ENCODE measurements at regions not wholly inside any gene's neighbourhood (a gene's known extent, or its start where the extent isn't known, plus 50 kb on each side); places are given as distances from the start of the nearest gene placed in this dataset.

DNA sequence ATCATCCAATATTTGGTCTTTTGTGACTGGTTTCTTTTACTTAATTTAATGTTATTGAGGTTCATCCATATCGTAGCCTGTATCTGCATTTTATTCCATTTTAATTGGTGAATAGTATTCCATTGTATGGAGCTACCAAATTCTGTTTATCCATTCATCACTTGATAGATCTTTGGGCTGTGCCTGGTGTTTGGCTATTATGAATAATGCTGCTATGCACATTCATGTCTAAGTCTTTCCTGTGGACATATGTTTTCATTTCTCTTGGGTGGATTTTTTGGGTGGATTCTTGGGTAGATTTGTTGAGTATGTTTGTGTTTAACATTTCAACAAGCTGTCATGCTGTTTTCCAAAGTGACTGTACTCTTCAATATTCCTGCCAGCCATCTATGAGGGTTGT is 52.5 kb upstream of the NEDD4L start:
- Histone ChIP-seq H4K91ac (ENCODE audit: low read length) (no peak overlapping the region), H2AK5ac (ENCODE audit: low read length, severe bottlenecking) (no peak overlapping the region), H2BK15ac (ENCODE audit: low read depth, poor library complexity, severe bottlenecking) (no peak overlapping the region), H2BK5ac (ENCODE audit: low read depth, low read length, poor library complexity, severe bottlenecking) (no peak overlapping the region), H3K4me2 (ENCODE audit: low read length, poor library complexity, severe bottlenecking) (no peak overlapping the region), H3K4me1 (ENCODE audit: control insufficient read depth, insufficient read depth, low read depth, low read length) (no peaks in the 10 kb centered on the region), H3K27me3 (ENCODE audit: control insufficient read depth in 1 of 2, insufficient read depth in 1 of 2, low read length in 2 of 2) (peaks cover 7 to 9% of the 10 kb centered on the region in 2 experiments), H3K18ac (ENCODE audit: low read depth in 1 of 2, low read length in 2 of 2) (no peak overlapping the region), H2BK12ac (ENCODE audit: low read length in 2 of 2) (no peak overlapping the region), H3K14ac (ENCODE audit: low read length in 2 of 2) (no peak overlapping the region), H3K79me1 (replicated peaks; ENCODE audit: low read length, poor library complexity, severe bottlenecking) (no peaks in the 10 kb centered on the region), H2BK120ac (ENCODE audit: low read depth, low read length) (no peak overlapping the region), H4K8ac (ENCODE audit: low read length) (no peak overlapping the region), H3K36me3 (ENCODE audit: control insufficient read depth in 1 of 2, insufficient read depth in 2 of 2, low read depth in 1 of 2, low read length in 2 of 2) (no peaks in the 10 kb centered on the region), H3K9me3 (ENCODE audit: control insufficient read depth, low read length) (peaks cover 5% of the 10 kb centered on the region), H2AFZ (ENCODE audit: low read depth, low read length) (no peak overlapping the region), H3K4me3 (ENCODE audit: insufficient read depth in 1 of 2, low read depth in 1 of 2, low read length in 2 of 2) (no peak overlapping the region), H3K4ac (ENCODE audit: low read depth in 1 of 2, low read length in 2 of 2) (no peak overlapping the region), H3K9ac (ENCODE audit: low read length) (no peak overlapping the region), H3K27ac (ENCODE audit: low read length, poor library complexity, severe bottlenecking) (no peak overlapping the region), H3K23ac (ENCODE audit: low read length in 2 of 2) (no peak overlapping the region)
- DNase-seq, result no peak
- whole genome bisulfite sequencing, result no CpG with 5 or more reads among the region's 1 CpG

DNA sequence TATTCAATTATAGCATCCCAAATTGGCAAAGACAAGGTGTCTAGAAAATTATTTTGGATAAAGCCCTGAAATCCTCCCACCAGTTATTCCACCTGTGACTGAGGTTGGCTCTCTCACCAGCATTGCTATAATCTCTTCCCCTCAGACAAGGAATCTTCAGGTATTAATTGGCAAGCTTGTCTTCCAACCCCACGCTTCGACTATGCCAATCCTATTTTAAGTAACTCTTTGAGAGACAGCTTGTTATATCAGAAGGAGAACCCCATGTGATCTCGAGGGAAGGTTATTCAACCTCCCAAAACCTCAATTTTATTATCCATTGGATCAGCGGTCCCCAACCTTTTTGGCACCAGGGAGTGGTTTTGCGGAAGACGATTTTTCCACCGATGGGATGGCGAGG is 54.5 kb upstream of the NEDD4L start:
- no peaks in the 10 kb centered on the region for H3K4me1 ChIP-seq (ENCODE audit: control insufficient read depth, insufficient read depth, low read depth, low read length)
- H3K23ac ChIP-seq (ENCODE audit: low read length in 2 of 2), result no peak overlapping the region
- WGBS, result 75% methylated on average over 7 of the region's 8 CpGs
- no peak overlapping the region for H3K18ac ChIP-seq (ENCODE audit: low read depth in 1 of 2, low read length in 2 of 2)
- H2AK5ac ChIP-seq (ENCODE audit: low read length, severe bottlenecking), result no peak overlapping the region
- no peak overlapping the region for H2BK12ac ChIP-seq (ENCODE audit: low read length in 2 of 2)
- no peak overlapping the region for H3K14ac ChIP-seq (ENCODE audit: low read length in 2 of 2)
- H3K27me3 ChIP-seq (ENCODE audit: control insufficient read depth in 1 of 2, insufficient read depth in 1 of 2, low read length in 2 of 2), result peaks cover 16% of the 10 kb centered on the region in 2 experiments
- no peak overlapping the region for H2BK120ac ChIP-seq (ENCODE audit: low read depth, low read length)
- H3K4me2 ChIP-seq (ENCODE audit: low read length, poor library complexity, severe bottlenecking), result no peak overlapping the region
- no peak for DNase-seq
- H3K9ac ChIP-seq (ENCODE audit: low read length), result no peak overlapping the region
- no peak overlapping the region for H2BK5ac ChIP-seq (ENCODE audit: low read depth, low read length, poor library complexity, severe bottlenecking)
- no peaks in the 10 kb centered on the region for H3K36me3 ChIP-seq (ENCODE audit: control insufficient read depth in 1 of 2, insufficient read depth in 2 of 2, low read depth in 1 of 2, low read length in 2 of 2)
- no peak overlapping the region for H3K4ac ChIP-seq (ENCODE audit: low read depth in 1 of 2, low read length in 2 of 2)
- no peak overlapping the region for H3K27ac ChIP-seq (ENCODE audit: low read length, poor library complexity, severe bottlenecking)
- H3K9me3 ChIP-seq (ENCODE audit: control insufficient read depth, low read length), result peaks cover 5% of the 10 kb centered on the region
- H3K4me3 ChIP-seq (ENCODE audit: insufficient read depth in 1 of 2, low read depth in 1 of 2, low read length in 2 of 2), result no peak overlapping the region
- no peak overlapping the region for H2BK15ac ChIP-seq (ENCODE audit: low read depth, poor library complexity, severe bottlenecking)
- H4K8ac ChIP-seq (ENCODE audit: low read length), result no peak overlapping the region
- no peak overlapping the region for H4K91ac ChIP-seq (ENCODE audit: low read length)
- no peak overlapping the region for H2AFZ ChIP-seq (ENCODE audit: low read depth, low read length)
- no peaks in the 10 kb centered on the region for H3K79me1 ChIP-seq (replicated peaks; ENCODE audit: low read length, poor library complexity, severe bottlenecking)

DNA sequence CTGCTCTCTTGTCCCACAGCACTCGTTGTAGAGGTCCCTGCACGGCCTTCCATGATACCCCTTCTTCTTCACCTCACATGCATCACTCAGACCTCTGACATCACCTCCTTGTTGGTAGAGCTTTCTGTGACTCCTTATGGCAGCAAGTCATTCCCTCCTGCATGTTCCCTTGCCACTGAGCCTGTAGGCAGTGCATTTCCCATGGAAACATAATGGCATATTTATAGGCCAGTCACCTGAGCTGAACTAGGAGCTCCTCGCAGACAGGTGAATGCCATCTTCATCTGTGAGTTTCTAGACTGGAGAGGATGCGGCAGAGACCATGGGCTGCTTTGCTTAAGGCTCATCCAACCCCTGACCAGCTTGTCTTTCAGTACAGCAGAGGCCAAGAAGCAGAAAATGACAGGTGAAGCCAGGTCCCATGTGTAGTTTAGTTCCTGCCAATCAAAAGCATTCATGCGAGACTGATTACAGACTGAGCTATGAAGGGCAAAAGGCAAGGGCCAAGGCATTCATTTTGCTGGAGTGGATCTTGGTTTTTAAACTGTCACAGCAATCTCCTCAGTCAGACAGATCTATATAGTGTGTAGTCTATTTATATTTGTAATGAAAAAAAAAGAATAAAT is 59.4 kb upstream of the NEDD4L start:
- H3K4me2 ChIP-seq (ENCODE audit: low read length, poor library complexity, severe bottlenecking), result no peak overlapping the region
- H2AFZ ChIP-seq (ENCODE audit: low read depth, low read length), result no peak overlapping the region
- no peak for DNase-seq
- H3K36me3 ChIP-seq (ENCODE audit: control insufficient read depth in 1 of 2, insufficient read depth in 2 of 2, low read depth in 1 of 2, low read length in 2 of 2), result no peaks in the 10 kb centered on the region
- H3K14ac ChIP-seq (ENCODE audit: low read length in 2 of 2), result no peak overlapping the region
- H3K79me1 ChIP-seq (replicated peaks; ENCODE audit: low read length, poor library complexity, severe bottlenecking), result no peaks in the 10 kb centered on the region
- H4K91ac ChIP-seq (ENCODE audit: low read length), result no peak overlapping the region
- H2BK5ac ChIP-seq (ENCODE audit: low read depth, low read length, poor library complexity, severe bottlenecking), result no peak overlapping the region
- no peak overlapping the region for H2BK12ac ChIP-seq (ENCODE audit: low read length in 2 of 2)
- no peak overlapping the region for H4K8ac ChIP-seq (ENCODE audit: low read length)
- no peak overlapping the region for H2AK5ac ChIP-seq (ENCODE audit: low read length, severe bottlenecking)
- no peak overlapping the region for H3K18ac ChIP-seq (ENCODE audit: low read depth in 1 of 2, low read length in 2 of 2)
- H2BK15ac ChIP-seq (ENCODE audit: low read depth, poor library complexity, severe bottlenecking), result no peak overlapping the region
- H3K27ac ChIP-seq (ENCODE audit: low read length, poor library complexity, severe bottlenecking), result no peak overlapping the region
- H3K9ac ChIP-seq (ENCODE audit: low read length), result no peak overlapping the region
- H3K9me3 ChIP-seq (ENCODE audit: control insufficient read depth, low read length), result peaks cover 5% of the 10 kb centered on the region
- no peak overlapping the region for H2BK120ac ChIP-seq (ENCODE audit: low read depth, low read length)
- H3K4me1 ChIP-seq (ENCODE audit: control insufficient read depth, insufficient read depth, low read depth, low read length), result no peaks in the 10 kb centered on the region
- no peak overlapping the region for H3K23ac ChIP-seq (ENCODE audit: low read length in 2 of 2)
- no peak overlapping the region for H3K4ac ChIP-seq (ENCODE audit: low read depth in 1 of 2, low read length in 2 of 2)
- H3K27me3 ChIP-seq (ENCODE audit: control insufficient read depth in 1 of 2, insufficient read depth in 1 of 2, low read length in 2 of 2), result peaks cover 23 to 27% of the 10 kb centered on the region in 2 experiments
- H3K4me3 ChIP-seq (ENCODE audit: insufficient read depth in 1 of 2, low read depth in 1 of 2, low read length in 2 of 2), result no peak overlapping the region
- 81% methylated on average over 5 of the region's 5 CpGs for WGBS

GRCh38 chr18:57983965-57984364 is 60.1 kb upstream of the NEDD4L start:
- Histone ChIP-seq H2BK120ac (ENCODE audit: low read depth, low read length) (no peak overlapping the region), H3K27me3 (ENCODE audit: control insufficient read depth in 1 of 2, insufficient read depth in 1 of 2, low read length in 2 of 2) (peaks cover 23 to 27% of the 10 kb centered on the region in 2 experiments), H2AFZ (ENCODE audit: low read depth, low read length) (no peak overlapping the region), H3K9ac (ENCODE audit: low read length) (no peak overlapping the region), H2BK5ac (ENCODE audit: low read depth, low read length, poor library complexity, severe bottlenecking) (no peak overlapping the region), H3K4me3 (ENCODE audit: insufficient read depth in 1 of 2, low read depth in 1 of 2, low read length in 2 of 2) (no peak overlapping the region), H2AK5ac (ENCODE audit: low read length, severe bottlenecking) (no peak overlapping the region), H3K18ac (ENCODE audit: low read depth in 1 of 2, low read length in 2 of 2) (no peak overlapping the region), H4K8ac (ENCODE audit: low read length) (no peak overlapping the region), H3K36me3 (ENCODE audit: control insufficient read depth in 1 of 2, insufficient read depth in 2 of 2, low read depth in 1 of 2, low read length in 2 of 2) (no peaks in the 10 kb centered on the region), H2BK12ac (ENCODE audit: low read length in 2 of 2) (no peak overlapping the region), H3K4me2 (ENCODE audit: low read length, poor library complexity, severe bottlenecking) (no peak overlapping the region), H3K9me3 (ENCODE audit: control insufficient read depth, low read length) (peaks cover 5% of the 10 kb centered on the region), H3K79me1 (replicated peaks; ENCODE audit: low read length, poor library complexity, severe bottlenecking) (no peaks in the 10 kb centered on the region), H3K14ac (ENCODE audit: low read length in 2 of 2) (no peak overlapping the region), H3K23ac (ENCODE audit: low read length in 2 of 2) (no peak overlapping the region), H3K4me1 (ENCODE audit: control insufficient read depth, insufficient read depth, low read depth, low read length) (no peaks in the 10 kb centered on the region), H3K4ac (ENCODE audit: low read depth in 1 of 2, low read length in 2 of 2) (no peak overlapping the region), H3K27ac (ENCODE audit: low read length, poor library complexity, severe bottlenecking) (no peak overlapping the region), H2BK15ac (ENCODE audit: low read depth, poor library complexity, severe bottlenecking) (no peak overlapping the region), H4K91ac (ENCODE audit: low read length) (no peak overlapping the region)
- DNase-seq, result no peak
- WGBS, result 78% methylated on average over 3 of the region's 3 CpGs

Measured in mesenchymal stem cell (in vitro differentiated cells and primary cell).